ENCODE measurements at regions not wholly inside any gene's neighbourhood (a gene's known extent, or its start where the extent isn't known, plus 50 kb on each side); places are given as distances from the start of the nearest gene placed in this dataset.

GRCh38 chr2:48257456-48257855 is 57.0 kb upstream of the FOXN2 start:
- TF ChIP-seq CTCF (IDR thresholded peaks at IDR 0.05 in 4 of 5, conservative IDR thresholded peaks at IDR 0.05 in 1 of 5) (no peak), POLR2A (IDR thresholded peaks at IDR 0.05) (no peak)
